ENCODE measurements at regions not wholly inside any gene's neighbourhood (a gene's known extent, or its start where the extent isn't known, plus 50 kb on each side); places are given as distances from the start of the nearest gene placed in this dataset.

DNA sequence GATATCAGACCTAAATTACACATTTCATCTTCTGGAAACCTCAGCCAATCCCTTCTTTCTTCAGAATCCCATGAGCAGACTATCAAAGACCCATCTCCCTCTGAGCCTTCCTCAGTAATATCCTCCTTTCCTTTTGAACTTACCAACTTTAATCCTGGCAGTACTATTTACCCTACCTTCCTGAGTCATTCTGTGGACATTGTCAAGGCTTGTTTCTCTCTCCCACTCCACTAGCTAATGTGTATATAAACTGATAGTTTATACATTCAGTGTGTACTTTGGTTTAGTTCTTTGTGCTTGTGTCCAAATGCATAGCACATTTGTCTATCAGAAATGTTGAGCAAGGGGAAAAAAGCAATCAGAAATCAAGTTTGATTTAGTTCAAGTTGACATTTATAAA is 568.3 kb downstream of the CSNK1G3 start:
- ATAC-seq (no peak), FAIRE-seq (no peak), DNase-seq (ENCODE audit: extremely low read depth in 1 of 4, low spot score in 3 of 4) (no peak)
- Histone ChIP-seq H3K4me3 (no peak overlapping the region), H2AFZ (ENCODE audit: low read depth, low read length) (no peak overlapping the region), H3K36me3 (ENCODE audit: control insufficient read depth, insufficient read depth, low read length) (no peaks in the 10 kb centered on the region), H3K9ac (ENCODE audit: insufficient read depth in 1 of 2, low read depth in 2 of 2, low read length in 2 of 2) (no peak overlapping the region), H3K79me2 (ENCODE audit: control insufficient read depth, insufficient read depth, low read length) (no peaks in the 10 kb centered on the region), H4K20me1 (replicated peaks; ENCODE audit: control insufficient read depth, insufficient read depth, low read length) (no peaks in the 10 kb centered on the region), H3K9me1 (ENCODE audit: control insufficient read depth, insufficient read depth, low read length) (no peaks in the 10 kb centered on the region), H3K4me2 (ENCODE audit: insufficient read depth, low read length) (no peak overlapping the region), H3K27ac (ENCODE audit: extremely low read depth, low read depth, low read length) (no peak overlapping the region), H3K4me1 (replicated peaks in 1 of 2; ENCODE audit: control insufficient read depth in 2 of 2, insufficient read depth in 2 of 2, low read length in 2 of 2) (no peaks in the 10 kb centered on the region), H3K9me3 (replicated peaks; ENCODE audit: control insufficient read depth, insufficient read depth, low read depth, low read length) (no peaks in the 10 kb centered on the region; the same call in 1 of the 2 replicates), H3K27me3 (ENCODE audit: control insufficient read depth in 2 of 2, insufficient read depth in 2 of 2, low read length in 2 of 2) (no peaks in the 10 kb centered on the region)
- intact Hi-C loops (cut with micrococcal nuclease) = no loop called here
- BruUV-seq (replicated peaks) = no TSS peak
- in situ Hi-C loops (cut with MboI) = no loop called here
- ChIA-PET CTCF (ENCODE audit: low intra/inter-chr PET ratio) (no interaction called here), POLR2A (no interaction called here)
- TF ChIP-seq, protein P1, sequence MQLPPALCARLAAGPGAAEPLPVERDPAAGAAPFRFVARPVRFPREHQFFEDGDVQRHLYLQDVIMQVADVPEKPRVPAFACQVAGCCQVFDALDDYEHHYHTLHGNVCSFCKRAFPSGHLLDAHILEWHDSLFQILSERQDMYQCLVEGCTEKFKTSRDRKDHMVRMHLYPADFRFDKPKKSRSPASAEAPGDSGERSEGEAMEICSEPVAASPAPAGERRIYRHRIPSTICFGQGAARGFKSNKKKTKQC (CRISPR knock-in tag; IDR thresholded peaks at IDR 0.05) = no peak
- TF ChIP-seq, protein P2, sequence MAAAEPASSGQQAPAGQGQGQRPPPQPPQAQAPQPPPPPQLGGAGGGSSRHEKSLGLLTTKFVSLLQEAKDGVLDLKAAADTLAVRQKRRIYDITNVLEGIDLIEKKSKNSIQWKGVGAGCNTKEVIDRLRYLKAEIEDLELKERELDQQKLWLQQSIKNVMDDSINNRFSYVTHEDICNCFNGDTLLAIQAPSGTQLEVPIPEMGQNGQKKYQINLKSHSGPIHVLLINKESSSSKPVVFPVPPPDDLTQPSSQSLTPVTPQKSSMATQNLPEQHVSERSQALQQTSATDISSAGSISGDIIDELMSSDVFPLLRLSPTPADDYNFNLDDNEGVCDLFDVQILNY (CRISPR knock-in tag; IDR thresholded peaks at IDR 0.05) = no peak
- TF ChIP-seq NCOA4 (IDR thresholded peaks at IDR 0.05; ENCODE audit: partially characterized antibody) (no peak), PTRF (tag; IDR thresholded peaks at IDR 0.05) (no peak), MCM3 (IDR thresholded peaks at IDR 0.05) (no peak), ZNF707 (CRISPR knock-in tag; conservative IDR thresholded peaks at IDR 0.05) (no peak), CTBP1 (IDR thresholded peaks at IDR 0.05; ENCODE audit: borderline replicate concordance) (no peak), MYNN (IDR thresholded peaks at IDR 0.05) (no peak), MYNN (CRISPR knock-in tag; IDR thresholded peaks at IDR 0.05) (no peak), ZNF766 (CRISPR knock-in tag; conservative IDR thresholded peaks at IDR 0.05) (no peak), POLR2B (IDR thresholded peaks at IDR 0.05; ENCODE audit: low read depth, partially characterized antibody) (no peak), TAF9B (IDR thresholded peaks at IDR 0.05; ENCODE audit: partially characterized antibody) (no peak), ETV5 (CRISPR knock-in tag; IDR thresholded peaks at IDR 0.05; ENCODE audit: low read depth) (no peak), RHOXF2B (CRISPR knock-in tag; conservative IDR thresholded peaks at IDR 0.05) (no peak), COPS2 (conservative IDR thresholded peaks at IDR 0.05) (no peak), BHLHE40 (IDR thresholded peaks at IDR 0.05; ENCODE audit: low read length) (no peak), ZNF184 (CRISPR knock-in tag; IDR thresholded peaks at IDR 0.05) (no peak), ZC3H11A (IDR thresholded peaks at IDR 0.05; ENCODE audit: low read depth, low read length) (no peak)
- TF ChIP-seq, protein P3, sequence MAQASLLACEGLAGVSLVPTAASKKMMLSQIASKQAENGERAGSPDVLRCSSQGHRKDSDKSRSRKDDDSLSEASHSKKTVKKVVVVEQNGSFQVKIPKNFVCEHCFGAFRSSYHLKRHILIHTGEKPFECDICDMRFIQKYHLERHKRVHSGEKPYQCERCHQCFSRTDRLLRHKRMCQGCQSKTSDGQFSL (CRISPR knock-in tag; IDR thresholded peaks at IDR 0.05) = no peak
- TF ChIP-seq, protein P3 (tag; IDR thresholded peaks at IDR 0.05) = no peak

Data from K562 (cell line).